ENCODE measurements at regions not wholly inside any gene's neighbourhood (a gene's known extent, or its start where the extent isn't known, plus 50 kb on each side); places are given as distances from the start of the nearest gene placed in this dataset.

- Histone ChIP-seq H3K9me3 (ENCODE audit: low read length) (no peaks in the 10 kb centered on the region), H3K4me3 (ENCODE audit: low read depth in 1 of 2, low read length in 2 of 2) (no peak overlapping the region), H3K27ac (ENCODE audit: low read depth, low read length) (no peak overlapping the region)
Observed at GRCh38 chr1:83756984-83757717, 241.8 kb downstream of the TTLL7 start.

DNA sequence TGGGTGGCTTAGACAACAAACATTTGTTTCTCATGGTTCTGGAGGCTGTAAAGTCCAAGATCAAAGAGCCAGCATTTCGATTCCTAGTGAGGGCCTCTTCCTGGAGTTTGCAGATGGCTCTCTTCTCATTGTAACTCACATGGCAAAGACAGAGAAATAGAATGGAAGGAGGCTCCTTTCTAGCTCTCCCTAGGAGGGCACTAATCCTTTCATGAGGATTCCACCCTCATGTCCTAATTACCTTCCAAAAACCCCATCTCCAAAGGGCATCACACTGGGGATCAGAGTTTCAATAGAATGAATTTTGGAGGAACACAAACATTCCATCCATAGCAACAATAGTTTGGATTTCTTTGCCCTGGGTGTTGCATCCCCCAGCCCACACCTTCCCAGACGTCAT is 247.3 kb downstream of the TTLL7 start:
- Histone ChIP-seq H3K4me1 (ENCODE audit: insufficient read depth, low read length) (no peaks in the 10 kb centered on the region), H3K36me3 (ENCODE audit: insufficient read depth, low read length) (no peaks in the 10 kb centered on the region), H3K27me3 (ENCODE audit: control insufficient read depth in 1 of 2, insufficient read depth in 2 of 2, low read length in 2 of 2) (no peaks in the 10 kb centered on the region), H3K9ac (ENCODE audit: low read length) (no peak overlapping the region), H3K9me3 (ENCODE audit: low read length) (no peaks in the 10 kb centered on the region), H3K27ac (ENCODE audit: low read depth, low read length) (no peak overlapping the region), H3K4me3 (ENCODE audit: low read depth in 1 of 2, low read length in 2 of 2) (no peak overlapping the region)

More at GRCh38 chr1:83756984-83757717, 241.8 kb downstream of the TTLL7 start:
- Histone ChIP-seq H3K4me1 (ENCODE audit: insufficient read depth, low read length) (peaks cover 8% of the 10 kb centered on the region), H3K27me3 (ENCODE audit: control insufficient read depth in 1 of 2, insufficient read depth in 2 of 2, low read length in 2 of 2) (no peaks in the 10 kb centered on the region), H3K9ac (ENCODE audit: low read length) (no peak overlapping the region), H3K36me3 (ENCODE audit: insufficient read depth, low read length) (no peaks in the 10 kb centered on the region)

DNA sequence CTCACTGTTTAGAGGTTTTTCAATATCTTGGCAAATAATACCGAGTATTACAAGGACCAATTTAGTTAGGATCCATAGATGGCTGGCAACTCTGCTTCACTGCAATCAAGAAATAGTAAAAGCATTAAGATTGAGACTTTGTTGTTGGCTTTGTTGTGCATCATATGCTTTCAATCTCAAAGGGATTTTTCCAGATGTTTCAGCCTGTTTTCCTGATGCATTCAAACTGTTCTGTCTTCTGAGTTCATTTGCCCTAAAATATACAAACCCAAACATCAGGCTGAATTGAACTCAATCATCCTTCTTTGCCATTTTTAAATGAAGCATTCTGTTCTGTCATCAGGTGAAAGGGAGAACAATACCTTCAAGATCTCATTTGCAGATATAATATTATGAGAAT is 248.7 kb downstream of the TTLL7 start:
- H3K36me3 ChIP-seq (ENCODE audit: insufficient read depth, low read length) = no peaks in the 10 kb centered on the region
- H3K27me3 ChIP-seq (ENCODE audit: control insufficient read depth in 1 of 2, insufficient read depth in 2 of 2, low read length in 2 of 2) = no peaks in the 10 kb centered on the region
- no peaks in the 10 kb centered on the region for H3K9me3 ChIP-seq (ENCODE audit: low read length)
- no peaks in the 10 kb centered on the region for H3K4me1 ChIP-seq (ENCODE audit: insufficient read depth, low read length)
- H3K27ac ChIP-seq (ENCODE audit: low read depth, low read length) = no peak overlapping the region
- H3K4me3 ChIP-seq (ENCODE audit: low read depth in 1 of 2, low read length in 2 of 2) = no peak overlapping the region
- no peak overlapping the region for H3K9ac ChIP-seq (ENCODE audit: low read length)

DNA sequence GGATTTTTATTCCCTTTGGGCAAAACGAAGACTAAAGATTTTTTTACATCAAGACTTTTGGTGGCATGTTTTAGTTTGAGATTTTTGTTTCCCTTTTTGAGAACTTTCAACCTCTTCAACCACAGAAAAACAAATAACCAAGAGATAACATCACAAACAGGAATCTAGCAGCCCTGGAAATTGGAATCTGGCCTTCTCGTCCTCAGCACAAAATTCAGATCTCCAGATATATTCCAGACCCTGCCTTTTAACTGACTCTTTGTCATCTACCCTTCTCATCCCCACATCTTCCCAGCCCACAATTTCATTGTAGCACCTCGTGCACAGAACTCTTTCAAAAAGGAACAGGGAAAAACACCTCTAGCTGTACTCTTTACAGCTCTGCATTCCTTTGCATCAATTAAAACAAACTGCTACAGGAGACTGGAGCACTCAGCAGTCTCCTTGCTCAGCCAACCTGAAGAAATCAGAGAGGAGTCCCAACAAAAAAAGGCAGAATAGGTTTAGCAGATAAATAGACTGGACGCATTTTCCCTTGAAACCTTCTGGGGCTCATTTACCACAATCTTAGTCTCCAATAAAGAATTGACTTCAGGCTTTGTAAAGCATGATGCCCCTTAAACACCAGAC is 251.0 kb downstream of the TTLL7 start:
- Histone ChIP-seq H3K9ac (ENCODE audit: low read length) (no peak overlapping the region), H3K36me3 (ENCODE audit: insufficient read depth, low read length) (no peaks in the 10 kb centered on the region), H3K4me1 (ENCODE audit: insufficient read depth, low read length) (no peaks in the 10 kb centered on the region), H3K27ac (ENCODE audit: low read depth, low read length) (no peak overlapping the region), H3K4me3 (ENCODE audit: low read depth in 1 of 2, low read length in 2 of 2) (no peak overlapping the region), H3K9me3 (ENCODE audit: low read length) (no peaks in the 10 kb centered on the region), H3K27me3 (ENCODE audit: control insufficient read depth in 1 of 2, insufficient read depth in 2 of 2, low read length in 2 of 2) (no peaks in the 10 kb centered on the region)

- no peaks in the 10 kb centered on the region for H3K9me3 ChIP-seq (ENCODE audit: low read length)
- no peak overlapping the region for H3K9ac ChIP-seq (ENCODE audit: low read length)
- H3K4me3 ChIP-seq (ENCODE audit: low read depth in 1 of 2, low read length in 2 of 2) = no peak overlapping the region
- no peak overlapping the region for H3K27ac ChIP-seq (ENCODE audit: low read depth, low read length)
- no peaks in the 10 kb centered on the region for H3K27me3 ChIP-seq (ENCODE audit: control insufficient read depth in 1 of 2, insufficient read depth in 2 of 2, low read length in 2 of 2)
- H3K4me1 ChIP-seq (ENCODE audit: insufficient read depth, low read length) = no peaks in the 10 kb centered on the region
- H3K36me3 ChIP-seq (ENCODE audit: insufficient read depth, low read length) = no peaks in the 10 kb centered on the region
Observed at GRCh38 chr1:83746234-83746633, 252.7 kb downstream of the TTLL7 start.

DNA sequence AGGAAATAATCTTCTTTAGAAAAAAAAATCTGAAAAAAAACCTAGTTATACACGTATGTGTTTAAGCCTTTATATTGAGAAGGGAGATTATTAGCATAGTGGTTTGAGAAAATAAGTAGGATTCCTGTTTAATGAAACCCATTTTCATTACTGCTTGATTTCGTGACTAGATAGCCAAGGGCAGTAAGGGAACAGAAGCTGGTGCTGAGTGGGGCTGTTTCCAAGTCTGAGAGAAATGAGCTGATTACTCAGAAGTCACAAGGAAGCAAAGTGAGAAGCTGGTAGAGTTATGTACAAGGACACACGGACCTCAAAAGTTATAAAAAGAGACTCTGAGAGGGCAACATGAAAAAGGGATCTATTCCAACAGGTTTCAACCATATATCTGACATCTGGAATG is 256.5 kb downstream of the TTLL7 start:
- H3K4me1 ChIP-seq (ENCODE audit: insufficient read depth, low read length) = no peaks in the 10 kb centered on the region
- no peaks in the 10 kb centered on the region for H3K36me3 ChIP-seq (ENCODE audit: insufficient read depth, low read length)
- H3K9me3 ChIP-seq (ENCODE audit: low read length) = no peaks in the 10 kb centered on the region
- no peaks in the 10 kb centered on the region for H3K27me3 ChIP-seq (ENCODE audit: control insufficient read depth in 1 of 2, insufficient read depth in 2 of 2, low read length in 2 of 2)
- no peak overlapping the region for H3K27ac ChIP-seq (ENCODE audit: low read depth, low read length)
- H3K9ac ChIP-seq (ENCODE audit: low read length) = no peak overlapping the region
- H3K4me3 ChIP-seq (ENCODE audit: low read depth in 1 of 2, low read length in 2 of 2) = no peak overlapping the region

DNA sequence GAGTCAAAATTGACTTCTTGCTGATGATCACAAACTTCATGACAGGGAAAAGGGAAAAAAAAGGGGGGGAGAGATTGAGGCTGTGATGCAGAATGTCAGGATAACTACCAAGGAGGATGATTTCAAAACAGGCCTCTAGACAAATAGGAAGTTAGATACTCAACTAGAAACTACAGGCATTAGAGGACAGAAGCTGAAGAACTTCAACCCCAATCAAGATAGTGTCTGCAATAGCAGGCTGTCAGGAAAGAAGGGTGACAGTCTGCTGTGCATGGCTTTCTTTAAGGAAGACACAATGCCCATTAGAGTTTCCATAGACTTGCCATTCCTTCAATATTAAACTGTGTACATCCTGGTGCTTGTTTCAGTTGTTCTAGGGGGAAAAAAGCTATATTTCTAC is 257.2 kb downstream of the TTLL7 start:
- Histone ChIP-seq H3K4me3 (ENCODE audit: low read depth in 1 of 2, low read length in 2 of 2) (no peak overlapping the region), H3K4me1 (ENCODE audit: insufficient read depth, low read length) (no peaks in the 10 kb centered on the region), H3K27ac (ENCODE audit: low read depth, low read length) (no peak overlapping the region), H3K9me3 (ENCODE audit: low read length) (no peaks in the 10 kb centered on the region), H3K27me3 (ENCODE audit: control insufficient read depth in 1 of 2, insufficient read depth in 2 of 2, low read length in 2 of 2) (no peaks in the 10 kb centered on the region), H3K36me3 (ENCODE audit: insufficient read depth, low read length) (no peaks in the 10 kb centered on the region), H3K9ac (ENCODE audit: low read length) (no peak overlapping the region)

DNA sequence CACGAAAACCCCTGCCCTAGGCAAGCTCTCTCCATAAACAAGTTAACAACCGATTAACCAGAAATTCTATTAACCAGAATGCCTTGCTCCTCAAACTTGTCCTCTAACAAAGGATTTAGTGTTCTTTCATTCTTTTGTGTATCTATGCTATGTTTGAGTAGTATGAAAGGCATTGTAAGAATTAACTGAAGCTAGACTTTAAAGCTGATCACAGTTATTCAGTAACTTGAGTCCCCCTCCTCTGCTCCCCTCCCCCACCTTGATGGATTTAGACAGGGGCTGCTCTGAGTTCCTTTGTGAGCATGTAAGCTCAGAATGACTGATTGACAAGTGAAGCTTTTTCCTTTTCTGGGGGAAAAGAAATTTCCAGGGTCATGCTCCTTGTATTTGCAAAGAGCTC is 257.6 kb downstream of the TTLL7 start:
- Histone ChIP-seq H3K27me3 (ENCODE audit: control insufficient read depth in 1 of 2, insufficient read depth in 2 of 2, low read length in 2 of 2) (no peaks in the 10 kb centered on the region), H3K9ac (ENCODE audit: low read length) (no peak overlapping the region), H3K9me3 (ENCODE audit: low read length) (no peaks in the 10 kb centered on the region), H3K4me3 (ENCODE audit: low read depth in 1 of 2, low read length in 2 of 2) (no peak overlapping the region), H3K36me3 (ENCODE audit: insufficient read depth, low read length) (no peaks in the 10 kb centered on the region), H3K27ac (ENCODE audit: low read depth, low read length) (no peak overlapping the region), H3K4me1 (ENCODE audit: insufficient read depth, low read length) (no peaks in the 10 kb centered on the region)

GRCh38 chr1:83735526-83735925 is 263.4 kb downstream of the TTLL7 start:
- no peak overlapping the region for H3K9ac ChIP-seq (ENCODE audit: low read length)
- H3K9me3 ChIP-seq (ENCODE audit: low read length) = no peaks in the 10 kb centered on the region
- no peaks in the 10 kb centered on the region for H3K27me3 ChIP-seq (ENCODE audit: control insufficient read depth in 1 of 2, insufficient read depth in 2 of 2, low read length in 2 of 2)
- no peak overlapping the region for H3K27ac ChIP-seq (ENCODE audit: low read depth, low read length)
- no peak overlapping the region for H3K4me3 ChIP-seq (ENCODE audit: low read depth in 1 of 2, low read length in 2 of 2)
- H3K4me1 ChIP-seq (ENCODE audit: insufficient read depth, low read length) = no peaks in the 10 kb centered on the region
- no peaks in the 10 kb centered on the region for H3K36me3 ChIP-seq (ENCODE audit: insufficient read depth, low read length)

DNA sequence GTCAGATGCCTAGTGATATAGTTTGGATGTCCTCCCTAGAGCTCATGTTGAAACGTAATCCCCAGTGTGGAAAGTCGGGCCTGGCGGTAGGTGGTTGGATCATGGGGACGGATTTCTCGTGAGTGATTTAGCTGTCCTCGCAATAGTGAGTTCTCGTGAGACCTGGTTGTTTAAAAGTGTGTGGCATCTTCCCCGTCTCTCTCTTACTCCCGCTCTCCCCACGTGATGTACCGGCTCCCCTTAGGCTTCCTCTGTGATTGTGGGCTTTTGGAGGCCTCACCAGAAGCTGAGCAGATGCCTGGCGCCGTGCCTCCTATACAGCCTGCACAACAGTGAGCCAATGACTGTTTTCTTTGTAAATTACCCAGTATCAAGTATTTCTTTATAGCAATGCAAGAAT is 264.5 kb downstream of the TTLL7 start:
- no peaks in the 10 kb centered on the region for H3K27me3 ChIP-seq (ENCODE audit: control insufficient read depth in 1 of 2, insufficient read depth in 2 of 2, low read length in 2 of 2)
- no peak overlapping the region for H3K27ac ChIP-seq (ENCODE audit: low read depth, low read length)
- no peak overlapping the region for H3K9ac ChIP-seq (ENCODE audit: low read length)
- no peak overlapping the region for H3K4me3 ChIP-seq (ENCODE audit: low read depth in 1 of 2, low read length in 2 of 2)
- no peaks in the 10 kb centered on the region for H3K36me3 ChIP-seq (ENCODE audit: insufficient read depth, low read length)
- H3K9me3 ChIP-seq (ENCODE audit: low read length) = no peaks in the 10 kb centered on the region
- H3K4me1 ChIP-seq (ENCODE audit: insufficient read depth, low read length) = no peaks in the 10 kb centered on the region

DNA sequence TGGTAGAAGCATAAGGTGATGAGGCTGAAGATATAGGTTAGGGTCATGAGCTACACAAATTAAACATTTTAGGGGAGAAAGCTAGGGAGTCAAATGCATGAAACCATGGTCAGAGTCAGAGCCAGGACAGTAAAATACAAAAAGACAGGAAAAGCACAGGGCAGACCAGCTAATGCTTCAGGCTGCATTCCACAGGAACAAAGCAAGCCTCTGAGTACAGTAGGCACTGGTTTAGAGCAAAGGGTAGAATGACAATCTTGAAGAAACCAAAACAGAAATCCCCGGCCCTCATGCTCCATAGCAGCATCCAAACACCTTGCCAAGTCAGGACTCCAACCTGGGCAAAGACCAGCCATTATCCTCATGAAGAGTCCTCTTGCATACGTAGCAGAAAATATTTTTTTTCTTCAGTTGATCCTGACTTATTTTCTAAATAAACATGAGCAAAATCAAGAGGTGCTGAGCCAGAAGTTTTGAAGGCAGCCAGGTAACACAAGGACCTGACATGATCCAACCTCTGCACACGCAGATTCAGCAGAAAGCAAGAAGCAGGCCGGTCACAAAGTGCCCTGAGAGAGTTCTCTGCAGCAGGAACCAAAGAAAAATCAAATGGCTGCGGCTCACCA is 273.1 kb downstream of the TTLL7 start:
- no peaks in the 10 kb centered on the region for H3K9me3 ChIP-seq (ENCODE audit: low read length)
- H3K4me1 ChIP-seq (ENCODE audit: insufficient read depth, low read length) = no peaks in the 10 kb centered on the region
- no peak overlapping the region for H3K9ac ChIP-seq (ENCODE audit: low read length)
- H3K36me3 ChIP-seq (ENCODE audit: insufficient read depth, low read length) = no peaks in the 10 kb centered on the region
- no peak overlapping the region for H3K27ac ChIP-seq (ENCODE audit: low read depth, low read length)
- H3K4me3 ChIP-seq (ENCODE audit: low read depth in 1 of 2, low read length in 2 of 2) = no peak overlapping the region
- H3K27me3 ChIP-seq (ENCODE audit: control insufficient read depth in 1 of 2, insufficient read depth in 2 of 2, low read length in 2 of 2) = no peaks in the 10 kb centered on the region

Measured in muscle layer of colon (tissue), 2 donors.